GM23338 (cell line): ENCODE measurements at regions not wholly inside any gene's neighbourhood (a gene's known extent, or its start where the extent isn't known, plus 50 kb on each side); places are given as distances from the start of the nearest gene placed in this dataset.

Source experiments
- ATAC-seq: fragments of 200-7000 bp; cut with Tn5 transposase; 3 replicates; pipeline ENCODE4 v1.9.1; 2020
- DNase-seq: peaks from one replicate; pipeline ENCODE4 v3.0.0-alpha.2; 2015; ENCODE audit warnings: low spot score
- H2AFZ ChIP-seq: fragments of 200-600 bp; sonication (generic); 2 replicates; pipeline ENCODE4 v1.8.0; 2016; ENCODE audit warnings: antibody characterized with exemption, mild to moderate bottlenecking, moderate library complexity
- H3F3A ChIP-seq: fragments of 200-600 bp; sonication (generic); replicated peaks from 2 replicates; pipeline ENCODE4 v1.8.0; 2017; ENCODE audit warnings: antibody characterized with exemption, mixed run types, low read depth
- H3K27ac ChIP-seq: fragments of 200-600 bp; sonication (generic); 2 replicates; pipeline ENCODE4 v1.6.1; 2016; ENCODE audit warnings: low read depth
- H3K27me3 ChIP-seq: fragments of 200-600 bp; sonication (generic); 2 replicates; pipeline ENCODE4 v1.8.0; 2016; ENCODE audit warnings: mild to moderate bottlenecking, mixed run types, moderate library complexity; ENCODE audit not compliant: insufficient read depth
- H3K36me3 ChIP-seq: fragments of 200-600 bp; sonication (generic); 2 replicates; pipeline ENCODE4 v1.8.0; 2016; ENCODE audit warnings: mild to moderate bottlenecking; ENCODE audit not compliant: insufficient read depth
- H3K4me1 ChIP-seq: fragments of 200-600 bp; sonication (generic); 2 replicates; pipeline ENCODE4 v1.8.0; 2016; ENCODE audit warnings: mild to moderate bottlenecking, moderate library complexity; ENCODE audit not compliant: insufficient read depth
- H3K4me2 ChIP-seq: fragments of 200-600 bp; sonication (generic); 2 replicates; pipeline ENCODE4 v1.7.1; 2017; ENCODE audit warnings: mixed run types
- H3K4me3 ChIP-seq: fragments of 200-600 bp; sonication (generic); 2 replicates; pipeline ENCODE4 v1.6.1; 2016; ENCODE audit warnings: mixed run types
- H3K79me2 ChIP-seq: fragments of 200-600 bp; sonication (generic); replicated peaks from 2 replicates; pipeline ENCODE4 v1.8.0; 2017; ENCODE audit warnings: mild to moderate bottlenecking; ENCODE audit not compliant: insufficient read depth
- H3K9me2 ChIP-seq: fragments of 200-600 bp; sonication (generic); 2 replicates; pipeline ENCODE4 v1.8.0; 2017; ENCODE audit not compliant: insufficient read depth
- H4K20me1 ChIP-seq: fragments of 200-600 bp; sonication (generic); replicated peaks from 2 replicates; pipeline ENCODE4 v1.8.0; 2017; ENCODE audit warnings: mild to moderate bottlenecking; ENCODE audit not compliant: insufficient read depth
- H3K27ac Mint-ChIP-seq: 2 replicates; pipeline ENCODE4 v1.8.0; 2020; ENCODE audit warnings: inconsistent platforms, mild to moderate bottlenecking, moderate library complexity, mixed read lengths
- H3K27me3 Mint-ChIP-seq: 3 replicates; pipeline ENCODE4 v1.8.0; 2022; ENCODE audit warnings: low read depth, mild to moderate bottlenecking, moderate library complexity, mixed read lengths, inconsistent platforms; ENCODE audit not compliant: insufficient read depth, poor library complexity
- H3K36me3 Mint-ChIP-seq: 3 replicates; pipeline ENCODE4 v1.8.0; 2021; ENCODE audit warnings: low read depth, mild to moderate bottlenecking, inconsistent platforms, moderate library complexity, mixed read lengths
- H3K4me1 Mint-ChIP-seq: 3 replicates; pipeline ENCODE4 v1.8.0; 2020; ENCODE audit warnings: mild to moderate bottlenecking, inconsistent platforms, mixed read lengths
- H3K4me3 Mint-ChIP-seq: 3 replicates; pipeline ENCODE4 v1.8.0; 2021; ENCODE audit warnings: moderate library complexity, mild to moderate bottlenecking, inconsistent platforms, mixed read lengths
- H3K9me3 Mint-ChIP-seq: 3 replicates; pipeline ENCODE4 v1.8.0; 2020; ENCODE audit warnings: moderate library complexity, mild to moderate bottlenecking, inconsistent platforms, mixed read lengths
- CREB1 ChIP-seq: fragments of 250-450 bp; sonication (Bioruptor Pico); IDR thresholded peaks from 2 replicates; pipeline ENCODE4 v1.5.0; 2020; ENCODE audit warnings: low read depth, mild to moderate bottlenecking, moderate library complexity
- CTCF ChIP-seq, 2 experiments: fragments of 200-600 bp in 1 of 2; sonication (generic) in 1 of 2; conservative IDR thresholded peaks; 2 replicates each; pipeline versions ENCODE4 v1.5.1 to v1.6.1; 2016 to 2017; ENCODE audit warnings: antibody characterized with exemption in 2 of 2, low read depth in 2 of 2, mild to moderate bottlenecking in 2 of 2, moderate library complexity in 1 of 2
- ETS1 ChIP-seq: IDR thresholded peaks from 2 replicates; pipeline ENCODE4 v1.6.1; 2016; ENCODE audit warnings: antibody characterized with exemption
- EZH2 ChIP-seq: fragments of 200-600 bp; sonication (generic); IDR thresholded peaks from one replicate; pipeline ENCODE4 v1.8.0; 2017; ENCODE audit warnings: antibody characterized with exemption, mild to moderate bottlenecking, low read depth; ENCODE audit not compliant: unreplicated experiment
- EZH2phosphoT487 ChIP-seq: fragments of 200-600 bp; sonication (generic); IDR thresholded peaks from one replicate; pipeline ENCODE4 v1.8.1; 2018; ENCODE audit warnings: antibody characterized with exemption; ENCODE audit not compliant: unreplicated experiment
- JUNB ChIP-seq: IDR thresholded peaks from one replicate; pipeline ENCODE4 v1.6.1; 2016; ENCODE audit warnings: antibody characterized with exemption; ENCODE audit not compliant: unreplicated experiment
- NANOG ChIP-seq: IDR thresholded peaks from 2 replicates; pipeline ENCODE4 v1.6.1; 2016; ENCODE audit warnings: antibody characterized with exemption, borderline replicate concordance
- POLR2AphosphoS5 ChIP-seq: IDR thresholded peaks from 2 replicates; pipeline ENCODE4 v1.6.1; 2016; ENCODE audit warnings: antibody characterized with exemption, low read depth
- ZNF331 ChIP-seq: fragments of 250-450 bp; sonication (Bioruptor Pico); IDR thresholded peaks from 2 replicates; pipeline ENCODE4 v1.5.0; 2020; ENCODE audit warnings: low read depth, mild to moderate bottlenecking, moderate library complexity
- TF ChIP-seq, protein P1 (sequence below): IDR thresholded peaks from one replicate; pipeline ENCODE4 v1.6.1; 2018; ENCODE audit warnings: antibody characterized with exemption; ENCODE audit not compliant: unreplicated experiment
- TF ChIP-seq, protein P2 (sequence below): fragments of 250-450 bp; sonication (Bioruptor Pico); IDR thresholded peaks from 2 replicates; pipeline ENCODE4 v1.5.0; 2020; ENCODE audit warnings: mild to moderate bottlenecking, moderate library complexity

DNA sequence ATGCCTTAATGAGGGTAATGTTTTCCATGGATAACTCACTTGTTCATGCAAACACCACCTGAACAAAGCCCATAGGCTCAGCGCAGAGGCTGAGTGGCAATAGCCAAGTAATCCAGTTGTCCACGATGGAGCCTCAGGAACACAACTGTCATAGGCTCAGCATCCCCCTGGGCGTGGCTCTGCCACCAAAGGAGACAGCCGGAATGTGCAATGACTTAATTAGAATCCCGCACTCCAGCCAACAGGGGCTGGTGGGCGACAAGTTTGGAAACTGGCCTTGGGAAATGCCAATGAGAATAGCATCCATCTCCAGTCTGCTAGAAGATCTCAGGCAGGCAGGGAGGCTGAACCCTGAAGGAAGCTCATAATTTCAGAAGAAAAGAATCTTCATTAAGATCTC lies 411.7 kb upstream of the NRP1 start:
- no peak for DNase-seq
- H3K27me3 ChIP-seq: no peaks in the 10 kb centered on the region
- H3K4me2 ChIP-seq: no peak overlapping the region
- no peak overlapping the region for H3K4me3 Mint-ChIP-seq
- no peak overlapping the region for H3K4me3 ChIP-seq
- no peaks in the 10 kb centered on the region for H3K27me3 Mint-ChIP-seq
- no peak for TF ChIP-seq ETS1
- no peak for TF ChIP-seq POLR2AphosphoS5
- no peak for TF ChIP-seq CREB1 (CRISPR knock-in tag)
- TF ChIP-seq ZNF331 (CRISPR knock-in tag): no peak
- no peak for TF ChIP-seq JUNB
- TF ChIP-seq EZH2: no peak
- TF ChIP-seq, protein P1, sequence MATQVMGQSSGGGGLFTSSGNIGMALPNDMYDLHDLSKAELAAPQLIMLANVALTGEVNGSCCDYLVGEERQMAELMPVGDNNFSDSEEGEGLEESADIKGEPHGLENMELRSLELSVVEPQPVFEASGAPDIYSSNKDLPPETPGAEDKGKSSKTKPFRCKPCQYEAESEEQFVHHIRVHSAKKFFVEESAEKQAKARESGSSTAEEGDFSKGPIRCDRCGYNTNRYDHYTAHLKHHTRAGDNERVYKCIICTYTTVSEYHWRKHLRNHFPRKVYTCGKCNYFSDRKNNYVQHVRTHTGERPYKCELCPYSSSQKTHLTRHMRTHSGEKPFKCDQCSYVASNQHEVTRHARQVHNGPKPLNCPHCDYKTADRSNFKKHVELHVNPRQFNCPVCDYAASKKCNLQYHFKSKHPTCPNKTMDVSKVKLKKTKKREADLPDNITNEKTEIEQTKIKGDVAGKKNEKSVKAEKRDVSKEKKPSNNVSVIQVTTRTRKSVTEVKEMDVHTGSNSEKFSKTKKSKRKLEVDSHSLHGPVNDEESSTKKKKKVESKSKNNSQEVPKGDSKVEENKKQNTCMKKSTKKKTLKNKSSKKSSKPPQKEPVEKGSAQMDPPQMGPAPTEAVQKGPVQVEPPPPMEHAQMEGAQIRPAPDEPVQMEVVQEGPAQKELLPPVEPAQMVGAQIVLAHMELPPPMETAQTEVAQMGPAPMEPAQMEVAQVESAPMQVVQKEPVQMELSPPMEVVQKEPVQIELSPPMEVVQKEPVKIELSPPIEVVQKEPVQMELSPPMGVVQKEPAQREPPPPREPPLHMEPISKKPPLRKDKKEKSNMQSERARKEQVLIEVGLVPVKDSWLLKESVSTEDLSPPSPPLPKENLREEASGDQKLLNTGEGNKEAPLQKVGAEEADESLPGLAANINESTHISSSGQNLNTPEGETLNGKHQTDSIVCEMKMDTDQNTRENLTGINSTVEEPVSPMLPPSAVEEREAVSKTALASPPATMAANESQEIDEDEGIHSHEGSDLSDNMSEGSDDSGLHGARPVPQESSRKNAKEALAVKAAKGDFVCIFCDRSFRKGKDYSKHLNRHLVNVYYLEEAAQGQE: no peak
- no peak for TF ChIP-seq NANOG
- TF ChIP-seq, protein P2, sequence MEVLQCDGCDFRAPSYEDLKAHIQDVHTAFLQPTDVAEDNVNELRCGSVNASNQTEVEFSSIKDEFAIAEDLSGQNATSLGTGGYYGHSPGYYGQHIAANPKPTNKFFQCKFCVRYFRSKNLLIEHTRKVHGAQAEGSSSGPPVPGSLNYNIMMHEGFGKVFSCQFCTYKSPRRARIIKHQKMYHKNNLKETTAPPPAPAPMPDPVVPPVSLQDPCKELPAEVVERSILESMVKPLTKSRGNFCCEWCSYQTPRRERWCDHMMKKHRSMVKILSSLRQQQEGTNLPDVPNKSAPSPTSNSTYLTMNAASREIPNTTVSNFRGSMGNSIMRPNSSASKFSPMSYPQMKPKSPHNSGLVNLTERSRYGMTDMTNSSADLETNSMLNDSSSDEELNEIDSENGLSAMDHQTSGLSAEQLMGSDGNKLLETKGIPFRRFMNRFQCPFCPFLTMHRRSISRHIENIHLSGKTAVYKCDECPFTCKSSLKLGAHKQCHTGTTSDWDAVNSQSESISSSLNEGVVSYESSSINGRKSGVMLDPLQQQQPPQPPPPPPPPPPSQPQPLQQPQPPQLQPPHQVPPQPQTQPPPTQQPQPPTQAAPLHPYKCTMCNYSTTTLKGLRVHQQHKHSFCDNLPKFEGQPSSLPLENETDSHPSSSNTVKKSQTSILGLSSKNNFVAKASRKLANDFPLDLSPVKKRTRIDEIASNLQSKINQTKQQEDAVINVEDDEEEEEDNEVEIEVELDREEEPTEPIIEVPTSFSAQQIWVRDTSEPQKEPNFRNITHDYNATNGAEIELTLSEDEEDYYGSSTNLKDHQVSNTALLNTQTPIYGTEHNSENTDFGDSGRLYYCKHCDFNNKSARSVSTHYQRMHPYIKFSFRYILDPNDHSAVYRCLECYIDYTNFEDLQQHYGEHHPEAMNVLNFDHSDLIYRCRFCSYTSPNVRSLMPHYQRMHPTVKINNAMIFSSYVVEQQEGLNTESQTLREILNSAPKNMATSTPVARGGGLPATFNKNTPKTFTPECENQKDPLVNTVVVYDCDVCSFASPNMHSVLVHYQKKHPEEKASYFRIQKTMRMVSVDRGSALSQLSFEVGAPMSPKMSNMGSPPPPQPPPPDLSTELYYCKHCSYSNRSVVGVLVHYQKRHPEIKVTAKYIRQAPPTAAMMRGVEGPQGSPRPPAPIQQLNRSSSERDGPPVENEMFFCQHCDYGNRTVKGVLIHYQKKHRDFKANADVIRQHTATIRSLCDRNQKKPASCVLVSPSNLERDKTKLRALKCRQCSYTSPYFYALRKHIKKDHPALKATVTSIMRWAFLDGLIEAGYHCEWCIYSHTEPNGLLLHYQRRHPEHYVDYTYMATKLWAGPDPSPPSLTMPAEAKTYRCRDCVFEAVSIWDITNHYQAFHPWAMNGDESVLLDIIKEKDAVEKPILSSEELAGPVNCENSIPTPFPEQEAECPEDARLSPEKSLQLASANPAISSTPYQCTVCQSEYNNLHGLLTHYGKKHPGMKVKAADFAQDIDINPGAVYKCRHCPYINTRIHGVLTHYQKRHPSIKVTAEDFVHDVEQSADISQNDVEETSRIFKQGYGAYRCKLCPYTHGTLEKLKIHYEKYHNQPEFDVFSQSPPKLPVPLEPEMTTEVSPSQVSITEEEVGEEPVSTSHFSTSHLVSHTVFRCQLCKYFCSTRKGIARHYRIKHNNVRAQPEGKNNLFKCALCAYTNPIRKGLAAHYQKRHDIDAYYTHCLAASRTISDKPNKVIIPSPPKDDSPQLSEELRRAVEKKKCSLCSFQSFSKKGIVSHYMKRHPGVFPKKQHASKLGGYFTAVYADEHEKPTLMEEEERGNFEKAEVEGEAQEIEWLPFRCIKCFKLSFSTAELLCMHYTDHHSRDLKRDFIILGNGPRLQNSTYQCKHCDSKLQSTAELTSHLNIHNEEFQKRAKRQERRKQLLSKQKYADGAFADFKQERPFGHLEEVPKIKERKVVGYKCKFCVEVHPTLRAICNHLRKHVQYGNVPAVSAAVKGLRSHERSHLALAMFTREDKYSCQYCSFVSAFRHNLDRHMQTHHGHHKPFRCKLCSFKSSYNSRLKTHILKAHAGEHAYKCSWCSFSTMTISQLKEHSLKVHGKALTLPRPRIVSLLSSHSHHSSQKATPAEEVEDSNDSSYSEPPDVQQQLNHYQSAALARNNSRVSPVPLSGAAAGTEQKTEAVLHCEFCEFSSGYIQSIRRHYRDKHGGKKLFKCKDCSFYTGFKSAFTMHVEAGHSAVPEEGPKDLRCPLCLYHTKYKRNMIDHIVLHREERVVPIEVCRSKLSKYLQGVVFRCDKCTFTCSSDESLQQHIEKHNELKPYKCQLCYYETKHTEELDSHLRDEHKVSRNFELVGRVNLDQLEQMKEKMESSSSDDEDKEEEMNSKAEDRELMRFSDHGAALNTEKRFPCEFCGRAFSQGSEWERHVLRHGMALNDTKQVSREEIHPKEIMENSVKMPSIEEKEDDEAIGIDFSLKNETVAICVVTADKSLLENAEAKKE (CRISPR knock-in tag): no peak
- TF ChIP-seq EZH2phosphoT487: no peak
- no peak for TF ChIP-seq CTCF (conservative IDR thresholded peaks at IDR 0.05; ENCODE audit: low read depth in 2 of 2)
- H3K9me2 ChIP-seq: peaks cover 3% of the 10 kb centered on the region
- no peak for ATAC-seq
- H3K36me3 Mint-ChIP-seq: no peaks in the 10 kb centered on the region
- no peaks in the 10 kb centered on the region for H3F3A ChIP-seq
- H3K4me1 ChIP-seq: peaks cover 3% of the 10 kb centered on the region; the same call in 1 of the 2 replicates
- no peaks in the 10 kb centered on the region for H3K79me2 ChIP-seq
- H3K36me3 ChIP-seq: no peaks in the 10 kb centered on the region
- no peak overlapping the region for H3K27ac Mint-ChIP-seq
- H4K20me1 ChIP-seq: no peaks in the 10 kb centered on the region
- no peak overlapping the region for H2AFZ ChIP-seq
- H3K9me3 Mint-ChIP-seq: no peaks in the 10 kb centered on the region
- H3K4me1 Mint-ChIP-seq: no peaks in the 10 kb centered on the region
- no peak overlapping the region for H3K27ac ChIP-seq
